ENCODE measurements at regions not wholly inside any gene's neighbourhood (a gene's known extent, or its start where the extent isn't known, plus 50 kb on each side); places are given as distances from the start of the nearest gene placed in this dataset.

DNA sequence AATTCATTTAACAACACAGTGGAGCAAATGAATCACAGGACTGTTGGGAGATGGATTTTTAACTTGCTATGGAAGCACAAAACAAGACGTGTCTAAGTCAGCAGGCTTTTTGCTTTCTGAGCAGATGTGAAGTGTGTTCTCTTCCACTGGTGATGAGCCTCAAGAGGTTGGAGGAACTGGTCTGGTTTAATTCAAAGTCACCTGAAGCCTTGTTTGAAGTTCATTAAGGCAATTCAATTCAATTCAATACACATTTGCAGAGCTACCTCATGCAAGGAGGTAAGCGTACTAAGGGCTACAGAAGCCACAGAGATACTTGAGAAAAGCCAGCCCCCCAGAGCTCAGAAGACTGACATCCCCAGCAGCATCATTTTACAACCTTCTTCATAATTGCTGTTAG is 68.4 kb upstream of the PALS2 start:
- H3K36me3 ChIP-seq, result no peaks in the 10 kb centered on the region
- no peaks in the 10 kb centered on the region for H3K4me1 ChIP-seq
- 56 to 80% methylated on average over 2 of the region's 2 CpGs for WGBS, 2 donors
- H3K27ac ChIP-seq, result no peak overlapping the region
- no peak for DNase-seq
- no peak for TF ChIP-seq POLR2A (IDR thresholded peaks at IDR 0.05)
- TF ChIP-seq, protein P1, sequence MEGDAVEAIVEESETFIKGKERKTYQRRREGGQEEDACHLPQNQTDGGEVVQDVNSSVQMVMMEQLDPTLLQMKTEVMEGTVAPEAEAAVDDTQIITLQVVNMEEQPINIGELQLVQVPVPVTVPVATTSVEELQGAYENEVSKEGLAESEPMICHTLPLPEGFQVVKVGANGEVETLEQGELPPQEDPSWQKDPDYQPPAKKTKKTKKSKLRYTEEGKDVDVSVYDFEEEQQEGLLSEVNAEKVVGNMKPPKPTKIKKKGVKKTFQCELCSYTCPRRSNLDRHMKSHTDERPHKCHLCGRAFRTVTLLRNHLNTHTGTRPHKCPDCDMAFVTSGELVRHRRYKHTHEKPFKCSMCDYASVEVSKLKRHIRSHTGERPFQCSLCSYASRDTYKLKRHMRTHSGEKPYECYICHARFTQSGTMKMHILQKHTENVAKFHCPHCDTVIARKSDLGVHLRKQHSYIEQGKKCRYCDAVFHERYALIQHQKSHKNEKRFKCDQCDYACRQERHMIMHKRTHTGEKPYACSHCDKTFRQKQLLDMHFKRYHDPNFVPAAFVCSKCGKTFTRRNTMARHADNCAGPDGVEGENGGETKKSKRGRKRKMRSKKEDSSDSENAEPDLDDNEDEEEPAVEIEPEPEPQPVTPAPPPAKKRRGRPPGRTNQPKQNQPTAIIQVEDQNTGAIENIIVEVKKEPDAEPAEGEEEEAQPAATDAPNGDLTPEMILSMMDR (IDR thresholded peaks at IDR 0.05), result no peak
- no peaks in the 10 kb centered on the region for H3K27me3 ChIP-seq
- no peak overlapping the region for H3K4me3 ChIP-seq (replicated peaks in 1 of 3)
- H3K9me3 ChIP-seq, result no peaks in the 10 kb centered on the region
- intact Hi-C loops (cut with DNase I), result no loop called here

GRCh38 chr7:24505968-24506367 is 67.3 kb upstream of the PALS2 start:
- Histone ChIP-seq H3K4me1 (no peaks in the 10 kb centered on the region), H3K27me3 (no peaks in the 10 kb centered on the region), H3K4me3 (replicated peaks in 1 of 3) (no peak overlapping the region), H3K9me3 (no peaks in the 10 kb centered on the region), H3K36me3 (no peaks in the 10 kb centered on the region), H3K27ac (no peak overlapping the region)
- DNase-seq, result no peak
- intact Hi-C loops (cut with DNase I), result no loop called here
- TF ChIP-seq, protein P1 (IDR thresholded peaks at IDR 0.05), result no peak
- TF ChIP-seq POLR2A (IDR thresholded peaks at IDR 0.05), result no peak
- WGBS, 2 donors, result 83 to 88% methylated on average over 1 of the region's 1 CpG

- WGBS, 2 donors, result 79 to 81% methylated on average over 4 of the region's 4 CpGs
- intact Hi-C loops (cut with DNase I), result no loop called here
- Histone ChIP-seq H3K4me1 (no peaks in the 10 kb centered on the region), H3K9me3 (no peaks in the 10 kb centered on the region), H3K27ac (no peak overlapping the region), H3K36me3 (no peaks in the 10 kb centered on the region), H3K4me3 (replicated peaks in 1 of 3) (no peak overlapping the region), H3K27me3 (no peaks in the 10 kb centered on the region)
- TF ChIP-seq, protein P1 (IDR thresholded peaks at IDR 0.05), result no peak
- no peak for TF ChIP-seq POLR2A (IDR thresholded peaks at IDR 0.05)
- no peak for DNase-seq
Measured at GRCh38 chr7:24508316-24508715, 64.9 kb upstream of the PALS2 start.

DNA sequence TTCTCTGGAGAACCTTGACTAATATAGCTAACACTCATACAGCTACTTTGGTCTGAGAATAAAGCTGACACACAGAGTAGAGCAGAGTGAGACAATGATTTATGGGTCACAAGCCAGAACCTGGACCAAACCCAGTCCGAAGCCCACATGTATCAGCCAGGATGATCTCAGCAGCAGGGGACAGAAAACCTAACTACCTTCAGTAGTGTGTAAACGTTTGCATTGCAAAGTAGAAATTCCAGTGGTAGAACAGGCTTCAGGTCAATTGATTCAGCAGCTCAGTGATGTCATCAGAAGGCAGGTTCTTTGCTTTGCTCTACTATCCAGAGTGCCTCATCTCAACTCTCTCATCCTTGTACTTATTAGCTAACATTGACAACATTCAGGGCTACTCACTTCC is 62.5 kb upstream of the PALS2 start:
- Histone ChIP-seq H3K36me3 (no peaks in the 10 kb centered on the region), H3K9me3 (no peaks in the 10 kb centered on the region), H3K27ac (no peak overlapping the region), H3K27me3 (no peaks in the 10 kb centered on the region), H3K4me3 (replicated peaks in 1 of 3) (no peak overlapping the region), H3K4me1 (no peaks in the 10 kb centered on the region)
- DNase-seq, result no peak
- intact Hi-C loops (cut with DNase I), result no loop called here
- TF ChIP-seq POLR2A (IDR thresholded peaks at IDR 0.05), result no peak
- TF ChIP-seq, protein P1 (IDR thresholded peaks at IDR 0.05), result no peak
- WGBS, 2 donors, result 35 to 41% methylated on average over 2 of the region's 2 CpGs

GRCh38 chr7:24517166-24517565 is 56.1 kb upstream of the PALS2 start:
- Histone ChIP-seq H3K4me1 (no peaks in the 10 kb centered on the region), H3K27ac (no peak overlapping the region), H3K36me3 (no peaks in the 10 kb centered on the region), H3K27me3 (no peaks in the 10 kb centered on the region), H3K9me3 (no peaks in the 10 kb centered on the region), H3K4me3 (replicated peaks in 1 of 3) (no peak overlapping the region)
- intact Hi-C loops (cut with DNase I), result no loop called here
- WGBS, 2 donors, result 78 to 85% methylated on average over 1 of the region's 1 CpG
- TF ChIP-seq, protein P1 (IDR thresholded peaks at IDR 0.05), result no peak
- TF ChIP-seq POLR2A (IDR thresholded peaks at IDR 0.05), result no peak
- DNase-seq, result no peak

All from thyroid gland (tissue), 4 donors.